Heart left ventricle (tissue), 16 donors: ENCODE measurements at regions not wholly inside any gene's neighbourhood (a gene's known extent, or its start where the extent isn't known, plus 50 kb on each side); places are given as distances from the start of the nearest gene placed in this dataset.
A peak's percentile ranks its signal among the peaks of the same experiment; 100 is the strongest.

Experiments used
- ATAC-seq, 4 donors: fragments of 200-7000 bp; cut with Tn5 transposase; one replicate each; pipeline ENCODE4 v1.9.1; 2020 to 2022; ENCODE audit warnings: moderate library complexity in 4 of 4, mild to moderate bottlenecking in 3 of 4, moderate number of reproducible peaks in 1 of 4
- DNase-seq, 5 donors: peaks; one replicate each; pipeline ENCODE4 v3.0.0-alpha.2; 2020
- H3K27ac ChIP-seq, 12 donors: fragments of 200-600 bp; sonication (generic) in 4 of 12; one replicate each; pipeline versions ENCODE4 v1.5.0 to v1.8.0; 2016 to 2022; ENCODE audit warnings: mild to moderate bottlenecking in 2 of 12
- H3K27me3 ChIP-seq, 9 donors: fragments of 200-600 bp; sonication (generic) in 2 of 9; one replicate each; pipeline versions ENCODE4 v1.5.1 to v1.8.0; 2016 to 2022; ENCODE audit warnings: mild to moderate bottlenecking in 3 of 9
- H3K36me3 ChIP-seq, 9 donors: fragments of 200-600 bp; sonication (generic) in 2 of 9; one replicate each; pipeline versions ENCODE4 v1.5.0 to v1.8.0; 2018 to 2022; ENCODE audit warnings: mild to moderate bottlenecking in 2 of 9
- H3K4me1 ChIP-seq, 12 donors: fragments of 200-600 bp; sonication (generic) in 4 of 12; one replicate each; pipeline versions ENCODE4 v1.5.0 to v1.8.0; 2016 to 2022; ENCODE audit warnings: mild to moderate bottlenecking in 3 of 12
- H3K4me3 ChIP-seq, 12 donors: fragments of 200-600 bp; sonication (generic) in 4 of 12; one replicate each; pipeline versions ENCODE4 v1.5.0 to v1.8.0; 2017 to 2022; ENCODE audit warnings: mild to moderate bottlenecking in 9 of 12, moderate library complexity in 4 of 12
- H3K9me3 ChIP-seq, 12 donors: fragments of 200-600 bp; sonication (generic) in 4 of 12; one replicate each; pipeline versions ENCODE4 v1.5.0 to v1.8.0; 2016 to 2022; ENCODE audit warnings: mild to moderate bottlenecking in 1 of 12
- CTCF ChIP-seq, 12 donors: fragments of 200-600 bp; sonication (generic) in 4 of 12; IDR thresholded peaks; one replicate each; pipeline versions ENCODE4 v1.5.0 to v1.8.0; 2018 to 2022; ENCODE audit warnings: antibody characterized with exemption in 12 of 12, mild to moderate bottlenecking in 5 of 12
- POLR2A ChIP-seq, 2 donors: fragments of 450-650 bp; IDR thresholded peaks; one replicate each; pipeline ENCODE4 v1.6.1; 2017; ENCODE audit warnings: antibody characterized with exemption in 2 of 2, mild to moderate bottlenecking in 2 of 2, moderate library complexity in 2 of 2
- WGBS, 4 donors: extraction: QIAGEN DNeasy Blood & Tissue Kit in 2 of 4; methylation state at CpG; one replicate each; pipeline versions ENCODE4 v1.1.5 to v1.1.7; 2013 to 2018; 5-methylcytosine and 5-hydroxymethylcytosine counted together
- intact Hi-C, 10 donors: fragments of 100-400 bp; cut with DNase I; formaldehyde crosslinking; loops; one replicate each; pipeline versions ENCODE4 v1.11.1 to v1.14.2; 2022
- donor health status: ischemic (EF 13 %, LVEDD 7.1; RV severe dilation, severe dysfunction).
- donor health status: healthy with polysubstance abuse.
- donor health status: DM: no; HTN: yes; CAD: no.
- donor health status: DM: no; HTN: no; CAD: no.
- donor health status: ischemic (EF 25% LVEDD 6.9; RV normal size, moderate dysfunction).
- donor health status: ischemic (EF 25% LVEDD 5.7; RV mildly dilated, moderate dysfunction).
- donor health status: healthy.
- donor health status: DM: yes; HTN: yes; CAD: no.
- donor health status: ischemic (EF 35%, LVEDD 5.7; RV mildly dilated, moderate dysfunction).
- donor health status: nonischemic (EF 11% LVEDD 7.7; RV severe dilation, severe dysfunction).
- donor health status: DM: yes; HTN: yes; CAD: no.
- donor health status: PGD.
- donor health status: ischemic (EF 29% LVEDD 5.4; RV normal size, mild dysfunction).
- donor health status: nonischemic (EF 23%, LVEDD 6.1; RV moderate dilation, normal function).

- intact Hi-C loops = loop anchor here in 8 of 10 donors (5.0 to 10.0 kb wide), 10 partner anchors 85 to 528 kb away; partner anchors contain the start of gene BCOR (in 3 of the 8)
- Histone ChIP-seq H3K4me1 (peaks cover 0 to 23% (median 13%) of the 10 kb centered on the region in 12 donors), H3K36me3 (no peaks in the 10 kb centered on the region), H3K27me3 (peaks cover 0 to 11% (median 0%) of the 10 kb centered on the region in 9 donors), H3K27ac (peak overlapping the region in 8 of 12 donors; percentile 3 to 60 (median 41)), H3K9me3 (no peaks in the 10 kb centered on the region), H3K4me3 (no peak overlapping the region)
- DNase-seq (peak in 2 of 5 donors; percentile 47 to 53), ATAC-seq (peak in 3 of 4 donors; percentile 46 to 60 (median 47))
- TF ChIP-seq CTCF (IDR thresholded peaks at IDR 0.05) (no peak), POLR2A (IDR thresholded peaks at IDR 0.05) (no peak)
- WGBS, 4 donors = 58 to 72% (median 66%) methylated on average over 12 to 13 of the region's 13 CpGs
These were observed 164.6 kb upstream of the BCOR start for GRCh38 chrX:40262157-40263013.

GRCh38 chrX:40261833-40262156 is 164.0 kb upstream of the BCOR start:
- intact Hi-C loops = loop anchor here in 8 of 10 donors (5.0 to 10.0 kb wide), 10 partner anchors 84 to 527 kb away; partner anchors contain the start of gene BCOR (in 3 of the 8)
- DNase-seq (no peak), ATAC-seq (no peak)
- H3K9me3 ChIP-seq = no peaks in the 10 kb centered on the region
- no peak overlapping the region for H3K4me3 ChIP-seq
- no peaks in the 10 kb centered on the region for H3K36me3 ChIP-seq
- TF ChIP-seq POLR2A (IDR thresholded peaks at IDR 0.05) = no peak
- no peak for TF ChIP-seq CTCF (IDR thresholded peaks at IDR 0.05)
- H3K4me1 ChIP-seq = peaks cover 0 to 20% (median 10%) of the 10 kb centered on the region in 12 donors
- H3K27me3 ChIP-seq = peaks cover 0 to 7% (median 0%) of the 10 kb centered on the region in 9 donors
- WGBS, 4 donors = 82 to 87% (median 85%) methylated on average over 7 of the region's 7 CpGs
- peak overlapping the region in 1 of 12 donors; percentile 53 for H3K27ac ChIP-seq

GRCh38 chrX:40260146-40260747 is 162.5 kb upstream of the BCOR start:
- WGBS, 4 donors = 73 to 86% (median 78%) methylated on average over 12 to 14 of the region's 14 CpGs
- no peak for TF ChIP-seq POLR2A (IDR thresholded peaks at IDR 0.05)
- no peak for TF ChIP-seq CTCF (IDR thresholded peaks at IDR 0.05)
- H3K36me3 ChIP-seq = no peaks in the 10 kb centered on the region
- H3K4me1 ChIP-seq = peaks cover 0 to 18% (median 5%) of the 10 kb centered on the region in 12 donors
- peaks cover 0 to 3% (median 0%) of the 10 kb centered on the region in 9 donors for H3K27me3 ChIP-seq
- H3K9me3 ChIP-seq = no peaks in the 10 kb centered on the region
- intact Hi-C loops = loop anchor here in 8 of 10 donors (5.0 to 10.0 kb wide), 10 partner anchors 83 to 525 kb away; partner anchors contain the start of gene BCOR (in 3 of the 8)
- H3K4me3 ChIP-seq = no peak overlapping the region
- H3K27ac ChIP-seq = no peak overlapping the region
- DNase-seq (peak in 2 of 5 donors; percentile 29 to 49), ATAC-seq (peak in 1 of 4 donors; percentile 45)

- intact Hi-C loops = loop anchor here in 1 of 10 donors (10.0 kb wide), 1 partner anchor 74 kb away; no protein-coding TSS in a partner anchor
- 85 to 94% (median 90%) methylated on average over 6 of the region's 6 CpGs for WGBS, 4 donors
- ATAC-seq (no peak), DNase-seq (no peak)
- H3K4me1 ChIP-seq = peaks cover 0 to 18% (median 5%) of the 10 kb centered on the region in 12 donors
- H3K4me3 ChIP-seq = no peak overlapping the region
- H3K9me3 ChIP-seq = no peaks in the 10 kb centered on the region
- no peaks in the 10 kb centered on the region for H3K36me3 ChIP-seq
- H3K27me3 ChIP-seq = peaks cover 0 to 3% (median 0%) of the 10 kb centered on the region in 9 donors
- no peak overlapping the region for H3K27ac ChIP-seq
- no peak for TF ChIP-seq CTCF (IDR thresholded peaks at IDR 0.05)
These were observed 161.2 kb upstream of the BCOR start for GRCh38 chrX:40258909-40259308.
